ENCODE measurements at regions not wholly inside any gene's neighbourhood (a gene's known extent, or its start where the extent isn't known, plus 50 kb on each side); places are given as distances from the start of the nearest gene placed in this dataset.

- H3K79me2 ChIP-seq (ENCODE audit: control insufficient read depth in 1 of 2, insufficient read depth in 2 of 2, low read length in 2 of 2), result no peaks in the 10 kb centered on the region
- no peak overlapping the region for H2BK5ac ChIP-seq (ENCODE audit: low read depth, low read length)
- H3K4ac ChIP-seq (replicated peaks; ENCODE audit: insufficient read length, low read depth, low read length), result no peak overlapping the region
- no peak overlapping the region for H2BK20ac ChIP-seq (ENCODE audit: low read length)
- no peak overlapping the region for H2AFZ ChIP-seq (ENCODE audit: low read length)
- no peak overlapping the region for H3K9ac ChIP-seq (replicated peaks in 1 of 4; ENCODE audit: extremely low read depth in 1 of 4, low read depth in 3 of 4, low read length in 3 of 4)
- CTCF ChIA-PET (ENCODE audit: partially characterized antibody), result no interaction called here
- TF ChIP-seq RBBP5 (IDR thresholded peaks at IDR 0.05; ENCODE audit: borderline replicate concordance, low read depth, low read length) (no peak), HDAC6 (IDR thresholded peaks at IDR 0.05; ENCODE audit: low read depth, low read length) (no peak), MAFK (IDR thresholded peaks at IDR 0.05; ENCODE audit: low read depth, low read length) (no peak), EGR1 (IDR thresholded peaks at IDR 0.05; ENCODE audit: borderline replicate concordance, low read depth, low read length) (no peak), BRCA1 (IDR thresholded peaks at IDR 0.05; ENCODE audit: low read depth, low read length) (no peak), NANOG (IDR thresholded peaks at IDR 0.05; ENCODE audit: insufficient read depth, low read depth, low read length, poor library complexity, severe bottlenecking) (no peak), BCL11A (IDR thresholded peaks at IDR 0.05; ENCODE audit: low read depth in 2 of 2, low read length in 2 of 2) (no peak), KDM1A (IDR thresholded peaks at IDR 0.05; ENCODE audit: borderline replicate concordance, low read length) (no peak), POU5F1 (IDR thresholded peaks at IDR 0.05; ENCODE audit: low read depth, low read length) (no peak), FOSL1 (IDR thresholded peaks at IDR 0.05; ENCODE audit: insufficient read depth, low read depth, low read length) (no peak), SP4 (IDR thresholded peaks at IDR 0.05; ENCODE audit: low read length) (no peak), SIX5 (IDR thresholded peaks at IDR 0.05; ENCODE audit: low read depth, low read length) (no peak), ATF2 (IDR thresholded peaks at IDR 0.05; ENCODE audit: low read length) (no peak)
- no peaks in the 10 kb centered on the region for H3K4me1 ChIP-seq (replicated peaks in 1 of 4; ENCODE audit: control insufficient read depth in 3 of 4, insufficient read depth in 4 of 4, low read length in 3 of 4)
- H3K4me3 ChIP-seq (ENCODE audit: extremely low read depth in 1 of 4, insufficient read depth in 2 of 4, low read depth in 3 of 4, low read length in 4 of 4), result no peak overlapping the region
- no peaks in the 10 kb centered on the region for H4K20me1 ChIP-seq (replicated peaks in 1 of 2; ENCODE audit: control insufficient read depth in 1 of 2, insufficient read depth in 2 of 2, low read length in 2 of 2)
- no peak overlapping the region for H2BK120ac ChIP-seq (replicated peaks; ENCODE audit: low read depth, low read length)
- POLR2A ChIA-PET (ENCODE audit: partially characterized antibody), result no interaction called here
- H3K56ac ChIP-seq (replicated peaks; ENCODE audit: insufficient read length, low read depth, low read length), result no peak overlapping the region
- H3K27me3 ChIP-seq (replicated peaks in 1 of 4; ENCODE audit: control insufficient read depth in 3 of 4, extremely low read depth in 1 of 4, insufficient read depth in 3 of 4, low read length in 3 of 4), result no peaks in the 10 kb centered on the region
- no peaks in the 10 kb centered on the region; the same call in 1 of the 2 replicates for H3K23me2 ChIP-seq (ENCODE audit: low read depth, low read length)
- no peak overlapping the region for H3K4me2 ChIP-seq (ENCODE audit: insufficient read depth in 1 of 2, low read depth in 2 of 2, low read length in 2 of 2)
- H3K9me3 ChIP-seq (ENCODE audit: insufficient read depth in 2 of 2, low read depth in 1 of 2, low read length in 1 of 2), result no peaks in the 10 kb centered on the region
- no peak overlapping the region for H4K8ac ChIP-seq (ENCODE audit: extremely low read depth, insufficient read depth, low read length)
- H3K14ac ChIP-seq (ENCODE audit: insufficient read length), result no peak overlapping the region
- H4K5ac ChIP-seq (ENCODE audit: insufficient read length, low read depth, low read length), result no peak overlapping the region
- no peak overlapping the region for H2BK15ac ChIP-seq (ENCODE audit: low read length)
- no peaks in the 10 kb centered on the region for H3K79me1 ChIP-seq (ENCODE audit: low read depth, low read length)
- WGBS, 2 experiments (ENCODE audit: extremely low coverage in 1 of 2, insufficient coverage in 1 of 2, insufficient read length in 1 of 2, insufficient replicate concordance in 2 of 2, low coverage in 1 of 2, low lambda C conversion rate in 2 of 2, missing lambda C conversion rate in 1 of 2), result 89% methylated on average over 2 of the region's 2 CpGs; no CpG with 5 or more reads in 1 of the 2 experiments
- no peak overlapping the region for H3K27ac ChIP-seq (ENCODE audit: low read depth, low read length)
- no peak overlapping the region for H2AK5ac ChIP-seq (ENCODE audit: low read depth, low read length)
- DNase-seq (ENCODE audit: low read depth in 1 of 2, low spot score in 2 of 2), result no peak
- no peak overlapping the region for H2BK12ac ChIP-seq (ENCODE audit: low read depth, low read length)
- no peak overlapping the region for H3K18ac ChIP-seq (ENCODE audit: extremely low read depth, low read length)
- H3K36me3 ChIP-seq (ENCODE audit: control insufficient read depth in 2 of 4, insufficient read depth in 4 of 4, low read length in 3 of 4), result no peaks in the 10 kb centered on the region
- no peak for FAIRE-seq
- H4K91ac ChIP-seq (replicated peaks; ENCODE audit: insufficient read length, low read length), result no peak overlapping the region
- H3K23ac ChIP-seq (ENCODE audit: insufficient read length), result no peak overlapping the region
Observed at GRCh38 chr12:39077226-39077625, 171.8 kb upstream of the CPNE8 start.
